ENCODE measurements at regions not wholly inside any gene's neighbourhood (a gene's known extent, or its start where the extent isn't known, plus 50 kb on each side); places are given as distances from the start of the nearest gene placed in this dataset.

DNA sequence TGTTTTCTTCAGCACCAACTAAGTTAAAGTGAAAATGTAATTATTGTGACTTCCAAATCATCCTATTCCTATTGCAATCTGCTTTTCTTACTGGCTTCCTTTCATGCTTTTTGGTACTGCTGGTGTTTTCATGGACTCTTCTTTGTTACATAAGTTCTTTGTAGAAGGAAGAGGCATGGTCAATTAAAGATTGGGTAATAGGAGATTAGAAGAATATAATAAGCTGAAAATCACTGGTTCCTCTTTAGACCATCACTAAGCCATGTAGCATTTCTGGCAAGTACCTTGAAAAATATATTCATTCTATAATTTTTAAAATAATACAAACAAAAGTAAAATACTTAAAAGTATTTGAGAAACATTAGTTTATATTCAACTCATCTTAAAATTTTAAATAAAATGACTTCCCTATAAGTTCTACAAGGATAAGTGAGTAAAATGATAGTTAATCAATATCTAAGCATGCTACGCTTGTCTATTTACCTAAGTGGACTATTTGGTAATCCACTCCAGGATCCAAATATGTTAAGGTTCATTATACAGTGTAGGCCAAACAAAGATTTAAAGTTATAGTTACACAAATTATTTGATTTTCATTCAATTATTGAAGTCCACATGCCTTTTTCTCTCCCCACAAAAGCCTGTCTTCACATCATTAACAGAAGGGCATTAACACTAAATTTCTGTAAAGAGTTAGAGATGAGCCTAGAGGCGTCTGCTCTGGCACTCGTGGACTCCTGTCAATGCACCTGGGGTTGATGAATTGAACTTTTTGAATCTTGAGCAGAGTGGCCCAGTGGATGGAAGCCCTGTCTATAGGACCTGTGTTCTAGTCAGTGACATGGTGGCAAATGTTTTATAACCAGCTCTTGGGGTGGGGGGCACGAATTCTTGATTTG lies 408.1 kb downstream of the INHBA start:
- TF ChIP-seq, protein P1, sequence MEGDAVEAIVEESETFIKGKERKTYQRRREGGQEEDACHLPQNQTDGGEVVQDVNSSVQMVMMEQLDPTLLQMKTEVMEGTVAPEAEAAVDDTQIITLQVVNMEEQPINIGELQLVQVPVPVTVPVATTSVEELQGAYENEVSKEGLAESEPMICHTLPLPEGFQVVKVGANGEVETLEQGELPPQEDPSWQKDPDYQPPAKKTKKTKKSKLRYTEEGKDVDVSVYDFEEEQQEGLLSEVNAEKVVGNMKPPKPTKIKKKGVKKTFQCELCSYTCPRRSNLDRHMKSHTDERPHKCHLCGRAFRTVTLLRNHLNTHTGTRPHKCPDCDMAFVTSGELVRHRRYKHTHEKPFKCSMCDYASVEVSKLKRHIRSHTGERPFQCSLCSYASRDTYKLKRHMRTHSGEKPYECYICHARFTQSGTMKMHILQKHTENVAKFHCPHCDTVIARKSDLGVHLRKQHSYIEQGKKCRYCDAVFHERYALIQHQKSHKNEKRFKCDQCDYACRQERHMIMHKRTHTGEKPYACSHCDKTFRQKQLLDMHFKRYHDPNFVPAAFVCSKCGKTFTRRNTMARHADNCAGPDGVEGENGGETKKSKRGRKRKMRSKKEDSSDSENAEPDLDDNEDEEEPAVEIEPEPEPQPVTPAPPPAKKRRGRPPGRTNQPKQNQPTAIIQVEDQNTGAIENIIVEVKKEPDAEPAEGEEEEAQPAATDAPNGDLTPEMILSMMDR (IDR thresholded peaks at IDR 0.05) = no peak

DNA sequence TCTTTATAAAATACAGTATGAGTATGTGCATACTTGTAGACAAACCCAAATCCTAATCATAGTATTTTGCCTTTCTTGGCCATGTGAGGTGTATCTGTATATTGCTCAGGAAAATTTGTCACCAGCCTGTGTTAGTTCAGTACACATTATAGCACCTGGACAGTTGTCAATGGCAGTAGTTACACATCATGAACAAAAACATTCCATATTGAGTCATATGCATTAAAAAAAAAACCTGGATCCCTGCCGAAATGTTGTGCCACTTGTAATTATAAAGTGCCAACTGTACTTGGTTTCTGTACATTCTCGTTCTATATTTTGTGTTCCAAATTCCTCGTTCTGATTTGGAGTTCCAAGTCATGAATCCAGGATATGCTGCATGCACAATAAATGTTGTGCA lies 410.4 kb downstream of the INHBA start:
- Histone ChIP-seq H3K4me1 (no peaks in the 10 kb centered on the region), H3K4me3 (no peak overlapping the region), H3K36me3 (no peaks in the 10 kb centered on the region), H3K27me3 (no peaks in the 10 kb centered on the region), H3K27ac (no peak overlapping the region), H3K9me3 (no peaks in the 10 kb centered on the region)
- TF ChIP-seq, protein P1 (IDR thresholded peaks at IDR 0.05) = no peak
- DNase-seq = peak in 1 of 4 donors; percentile 5
- intact Hi-C loops (cut with DNase I) = no loop called here
- no peak for ATAC-seq

More for the DNA sequence above, 408.1 kb downstream of the INHBA start:
- no peaks in the 10 kb centered on the region for H3K27me3 ChIP-seq
- ATAC-seq (no peak), DNase-seq (no peak)
- no peaks in the 10 kb centered on the region for H3K36me3 ChIP-seq
- no peaks in the 10 kb centered on the region for H3K4me1 ChIP-seq
- intact Hi-C loops (cut with DNase I) = no loop called here
- no peak overlapping the region for H3K4me3 ChIP-seq
- H3K27ac ChIP-seq = no peak overlapping the region
- no peaks in the 10 kb centered on the region for H3K9me3 ChIP-seq

DNA sequence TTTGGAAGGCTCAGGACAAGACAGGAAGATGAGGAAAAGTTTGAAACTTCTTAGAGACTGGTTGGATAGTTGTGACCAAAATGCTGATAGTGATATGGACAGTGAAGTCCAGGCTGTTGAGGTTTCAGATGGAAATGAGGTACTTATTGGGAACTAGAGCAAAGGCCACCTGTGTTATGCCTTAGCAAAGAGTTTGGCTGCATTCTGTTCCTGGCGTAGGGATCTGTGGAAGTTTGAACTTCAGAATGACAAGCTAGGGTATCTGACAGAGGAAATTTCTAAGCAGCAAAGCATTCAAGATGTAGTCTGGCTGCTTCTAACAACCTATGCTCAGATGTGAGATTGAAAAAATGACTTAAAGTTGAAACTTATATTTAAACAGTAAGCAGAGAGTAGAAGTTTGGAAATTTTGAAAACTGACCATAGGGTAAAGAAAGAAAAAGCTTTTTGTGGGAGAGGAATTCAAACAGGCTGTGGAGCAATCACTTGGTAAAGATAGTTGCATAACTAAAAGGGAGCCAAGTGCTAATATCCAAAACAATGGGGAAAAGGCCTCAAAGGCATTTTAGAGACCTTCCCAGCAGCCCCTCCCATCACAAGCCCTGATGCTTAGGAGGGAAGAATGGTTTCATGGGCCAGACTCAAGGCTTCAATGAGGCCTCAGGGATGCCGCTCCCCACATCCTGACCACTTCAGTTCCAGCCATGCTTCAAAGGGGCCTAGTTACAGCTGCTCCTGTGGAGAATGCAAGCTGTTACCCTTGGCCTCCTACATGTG lies 415.1 kb downstream of the INHBA start:
- no peak overlapping the region for H3K4me3 ChIP-seq
- no peak for ATAC-seq
- no peaks in the 10 kb centered on the region for H3K36me3 ChIP-seq
- TF ChIP-seq, protein P1 (IDR thresholded peaks at IDR 0.05) = no peak
- intact Hi-C loops (cut with DNase I) = no loop called here
- no peak overlapping the region for H3K27ac ChIP-seq
- no peak for DNase-seq
- H3K27me3 ChIP-seq = no peaks in the 10 kb centered on the region
- H3K4me1 ChIP-seq = no peaks in the 10 kb centered on the region
- H3K9me3 ChIP-seq = no peaks in the 10 kb centered on the region

- TF ChIP-seq, protein P1 (IDR thresholded peaks at IDR 0.05) = no peak
- H3K4me3 ChIP-seq = no peak overlapping the region
- intact Hi-C loops (cut with DNase I) = no loop called here
Observed at GRCh38 chr7:41280491-41280890, 422.4 kb downstream of the INHBA start.

GRCh38 chr7:41277561-41277960 lies 425.3 kb downstream of the INHBA start:
- no peak for DNase-seq
- Histone ChIP-seq H3K27me3 (no peaks in the 10 kb centered on the region), H3K36me3 (no peaks in the 10 kb centered on the region), H3K27ac (no peak overlapping the region), H3K9me3 (no peaks in the 10 kb centered on the region), H3K4me3 (no peak overlapping the region), H3K4me1 (no peaks in the 10 kb centered on the region)
- TF ChIP-seq, protein P1 (IDR thresholded peaks at IDR 0.05) = no peak
- intact Hi-C loops (cut with DNase I) = no loop called here
- no peak for ATAC-seq

More at GRCh38 chr7:41280491-41280890, 422.4 kb downstream of the INHBA start:
- no peaks in the 10 kb centered on the region for H3K4me1 ChIP-seq
- no peaks in the 10 kb centered on the region for H3K27me3 ChIP-seq
- H3K9me3 ChIP-seq = no peaks in the 10 kb centered on the region
- H3K27ac ChIP-seq = no peak overlapping the region
- ATAC-seq = no peak
- no peaks in the 10 kb centered on the region for H3K36me3 ChIP-seq
- DNase-seq = no peak

Data from left lung (tissue), 4 donors.